Muscle layer of colon (tissue), 2 donors: ENCODE measurements at regions not wholly inside any gene's neighbourhood (a gene's known extent, or its start where the extent isn't known, plus 50 kb on each side); places are given as distances from the start of the nearest gene placed in this dataset.

Experiments used
- H3K27ac ChIP-seq: one replicate; pipeline ENCODE4 v1.7.0; 2013; ENCODE audit warnings: low read depth, mild to moderate bottlenecking, low read length, moderate library complexity
- H3K27me3 ChIP-seq, 2 donors: one replicate each; pipeline ENCODE4 v1.7.0; 2013; ENCODE audit warnings: low read length in 2 of 2, mild to moderate bottlenecking in 2 of 2; ENCODE audit not compliant: insufficient read depth in 2 of 2, control insufficient read depth in 1 of 2
- H3K36me3 ChIP-seq: one replicate; pipeline ENCODE4 v1.7.0; 2013; ENCODE audit warnings: mild to moderate bottlenecking, low read length; ENCODE audit not compliant: insufficient read depth
- H3K4me1 ChIP-seq: one replicate; pipeline ENCODE4 v1.7.0; 2013; ENCODE audit warnings: mild to moderate bottlenecking, low read length; ENCODE audit not compliant: insufficient read depth
- H3K4me3 ChIP-seq, 2 donors: one replicate each; pipeline ENCODE4 v1.7.0; 2013; ENCODE audit warnings: low read length in 2 of 2, low read depth in 1 of 2, mild to moderate bottlenecking in 1 of 2, moderate library complexity in 1 of 2
- H3K9ac ChIP-seq: one replicate; pipeline ENCODE4 v1.7.0; 2013; ENCODE audit warnings: low read length
- H3K9me3 ChIP-seq: one replicate; pipeline ENCODE4 v1.7.0; 2013; ENCODE audit warnings: mild to moderate bottlenecking, low read length
- donor health status: abdominal sarcoma.
- donor health status: Adenocarcinoma of cecum.

- Histone ChIP-seq H3K9ac (no peak overlapping the region), H3K4me1 (no peaks in the 10 kb centered on the region), H3K9me3 (no peaks in the 10 kb centered on the region), H3K27ac (no peak overlapping the region), H3K36me3 (no peaks in the 10 kb centered on the region), H3K27me3 (no peaks in the 10 kb centered on the region), H3K4me3 (no peak overlapping the region)
Observed at GRCh38 chr6:90913266-90913960, 326.5 kb upstream of the MAP3K7 start.

GRCh38 chr6:90911642-90912041 is 324.8 kb upstream of the MAP3K7 start:
- no peaks in the 10 kb centered on the region for H3K27me3 ChIP-seq
- no peak overlapping the region for H3K27ac ChIP-seq
- H3K9ac ChIP-seq, result no peak overlapping the region
- no peak overlapping the region for H3K4me3 ChIP-seq
- no peaks in the 10 kb centered on the region for H3K4me1 ChIP-seq
- no peaks in the 10 kb centered on the region for H3K9me3 ChIP-seq
- no peaks in the 10 kb centered on the region for H3K36me3 ChIP-seq

GRCh38 chr6:90910893-90911292 is 324.0 kb upstream of the MAP3K7 start:
- Histone ChIP-seq H3K4me3 (no peak overlapping the region), H3K36me3 (no peaks in the 10 kb centered on the region), H3K4me1 (no peaks in the 10 kb centered on the region), H3K27me3 (no peaks in the 10 kb centered on the region), H3K27ac (no peak overlapping the region), H3K9ac (no peak overlapping the region), H3K9me3 (no peaks in the 10 kb centered on the region)

DNA sequence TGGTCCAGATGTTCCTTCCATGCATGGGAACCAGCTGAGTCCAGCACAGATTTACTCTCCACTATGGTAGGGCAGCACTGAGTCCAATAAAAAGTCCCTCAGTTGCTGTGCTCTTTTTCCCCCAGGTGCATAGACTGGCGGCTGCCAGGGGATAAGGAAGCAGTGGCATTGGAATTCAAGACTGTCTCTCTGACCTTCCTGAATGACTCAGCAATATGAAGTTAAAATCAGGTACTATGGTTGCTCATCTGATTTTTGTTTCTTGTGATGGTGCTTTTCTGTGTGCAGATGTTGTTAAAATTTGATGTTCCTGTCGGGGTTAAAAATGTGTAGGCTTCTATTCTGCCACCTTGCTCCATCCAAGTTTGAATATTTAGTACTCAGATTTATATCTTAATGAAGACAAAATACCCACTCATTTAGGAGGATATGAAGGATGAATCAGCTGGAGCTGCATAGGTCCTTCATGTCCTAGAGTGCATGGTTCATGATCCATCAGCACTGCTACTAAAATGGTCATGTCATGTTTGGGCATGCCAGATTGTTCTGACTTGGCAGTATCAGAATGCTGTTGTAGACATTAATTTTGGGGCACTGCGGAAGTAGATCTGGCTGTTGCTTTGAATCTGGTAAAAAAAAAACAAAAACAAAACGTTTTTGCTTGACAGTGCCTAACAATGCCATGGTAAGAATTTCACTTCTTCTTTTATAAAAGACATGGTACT is 321.2 kb upstream of the MAP3K7 start:
- H3K9ac ChIP-seq, result no peak overlapping the region
- H3K36me3 ChIP-seq, result no peaks in the 10 kb centered on the region
- no peaks in the 10 kb centered on the region for H3K9me3 ChIP-seq
- H3K27me3 ChIP-seq, result no peaks in the 10 kb centered on the region
- H3K4me3 ChIP-seq, result no peak overlapping the region
- no peak overlapping the region for H3K27ac ChIP-seq
- H3K4me1 ChIP-seq, result no peaks in the 10 kb centered on the region

GRCh38 chr6:90905351-90905750 is 318.5 kb upstream of the MAP3K7 start:
- no peak overlapping the region for H3K4me3 ChIP-seq
- no peaks in the 10 kb centered on the region for H3K9me3 ChIP-seq
- no peak overlapping the region for H3K9ac ChIP-seq
- no peak overlapping the region for H3K27ac ChIP-seq
- H3K27me3 ChIP-seq, result no peaks in the 10 kb centered on the region
- no peaks in the 10 kb centered on the region for H3K36me3 ChIP-seq
- H3K4me1 ChIP-seq, result no peaks in the 10 kb centered on the region

DNA sequence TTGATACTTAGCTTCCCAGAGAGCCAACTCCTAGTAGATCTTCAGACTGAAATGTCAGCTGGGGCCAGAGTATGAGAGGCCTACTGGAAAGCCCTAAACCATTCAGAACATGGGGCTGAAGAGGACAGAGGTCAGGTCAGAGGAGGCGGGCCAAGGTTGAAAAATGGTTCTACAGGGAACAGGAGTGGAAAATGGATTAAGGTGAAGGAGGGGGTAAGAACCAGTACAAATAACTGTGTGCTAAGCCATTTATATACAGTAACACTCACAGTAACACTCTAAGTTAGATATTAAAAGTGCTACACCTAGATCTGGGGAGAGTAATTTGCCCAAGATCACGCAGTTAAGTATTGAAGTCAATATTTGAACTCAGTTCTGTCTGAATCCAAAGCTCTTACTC is 313.2 kb upstream of the MAP3K7 start:
- Histone ChIP-seq H3K9me3 (no peaks in the 10 kb centered on the region), H3K9ac (no peak overlapping the region), H3K36me3 (no peaks in the 10 kb centered on the region), H3K4me3 (no peak overlapping the region), H3K4me1 (no peaks in the 10 kb centered on the region), H3K27ac (no peak overlapping the region), H3K27me3 (no peaks in the 10 kb centered on the region)

GRCh38 chr6:90898763-90899162 is 311.9 kb upstream of the MAP3K7 start:
- Histone ChIP-seq H3K4me3 (no peak overlapping the region), H3K36me3 (no peaks in the 10 kb centered on the region), H3K27me3 (no peaks in the 10 kb centered on the region), H3K9ac (no peak overlapping the region), H3K27ac (no peak overlapping the region), H3K4me1 (no peaks in the 10 kb centered on the region), H3K9me3 (no peaks in the 10 kb centered on the region)

GRCh38 chr6:90896075-90896547 is 309.2 kb upstream of the MAP3K7 start:
- H3K36me3 ChIP-seq, result no peaks in the 10 kb centered on the region
- H3K9me3 ChIP-seq, result no peaks in the 10 kb centered on the region

GRCh38 chr6:90895299-90896074 is 308.6 kb upstream of the MAP3K7 start:
- no peaks in the 10 kb centered on the region for H3K9me3 ChIP-seq
- no peaks in the 10 kb centered on the region for H3K4me1 ChIP-seq
- no peak overlapping the region for H3K9ac ChIP-seq
- H3K27me3 ChIP-seq, result no peaks in the 10 kb centered on the region
- no peak overlapping the region for H3K27ac ChIP-seq
- no peak overlapping the region for H3K4me3 ChIP-seq
- no peaks in the 10 kb centered on the region for H3K36me3 ChIP-seq

More at GRCh38 chr6:90896075-90896547, 309.2 kb upstream of the MAP3K7 start:
- no peaks in the 10 kb centered on the region for H3K4me1 ChIP-seq
- no peak overlapping the region for H3K9ac ChIP-seq
- H3K4me3 ChIP-seq, result no peak overlapping the region
- H3K27ac ChIP-seq, result no peak overlapping the region
- no peaks in the 10 kb centered on the region for H3K27me3 ChIP-seq

DNA sequence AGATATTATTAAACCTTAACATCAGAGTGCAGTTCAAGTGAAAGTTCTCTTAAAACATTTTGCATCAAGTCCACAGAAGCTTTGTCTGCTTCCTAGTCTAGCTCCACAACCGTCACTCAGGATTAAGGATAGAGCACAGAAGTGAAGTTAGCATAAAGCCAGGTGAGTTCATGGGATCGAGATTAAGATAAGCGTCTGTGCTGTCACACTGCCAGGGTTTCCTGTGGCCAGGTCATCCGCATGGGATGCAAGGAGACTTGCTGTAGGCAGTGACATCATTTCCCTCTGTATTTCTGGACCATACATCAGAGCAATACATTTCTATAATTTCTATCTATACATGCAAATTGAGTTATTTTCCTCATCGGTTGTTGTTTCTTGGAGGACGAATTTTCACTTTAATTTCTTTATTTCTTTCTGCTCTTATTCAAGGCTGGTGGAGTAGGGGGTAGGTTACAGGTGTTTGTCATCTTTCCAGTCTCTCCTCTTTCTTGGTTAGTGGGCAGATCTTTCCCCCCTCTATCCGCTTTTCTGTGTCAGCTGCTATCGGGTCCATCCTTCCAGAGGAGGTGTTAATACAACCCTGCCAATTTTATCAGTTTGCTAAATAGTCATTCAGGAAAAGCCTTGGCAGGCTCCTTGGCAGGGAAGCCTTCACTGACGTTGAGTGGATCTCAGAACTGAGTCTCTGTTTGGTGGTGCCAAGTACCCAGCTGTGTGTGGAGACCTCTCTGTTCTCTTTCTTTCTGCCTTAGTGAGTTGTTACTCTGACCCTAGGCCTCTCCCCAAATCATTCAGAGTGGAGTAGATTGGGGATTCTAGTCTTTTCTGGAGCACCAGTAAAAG is 307.6 kb upstream of the MAP3K7 start:
- H3K4me1 ChIP-seq, result no peaks in the 10 kb centered on the region
- H3K36me3 ChIP-seq, result no peaks in the 10 kb centered on the region
- no peak overlapping the region for H3K9ac ChIP-seq
- H3K27ac ChIP-seq, result no peak overlapping the region
- no peaks in the 10 kb centered on the region for H3K9me3 ChIP-seq
- no peaks in the 10 kb centered on the region for H3K27me3 ChIP-seq
- no peak overlapping the region for H3K4me3 ChIP-seq

DNA sequence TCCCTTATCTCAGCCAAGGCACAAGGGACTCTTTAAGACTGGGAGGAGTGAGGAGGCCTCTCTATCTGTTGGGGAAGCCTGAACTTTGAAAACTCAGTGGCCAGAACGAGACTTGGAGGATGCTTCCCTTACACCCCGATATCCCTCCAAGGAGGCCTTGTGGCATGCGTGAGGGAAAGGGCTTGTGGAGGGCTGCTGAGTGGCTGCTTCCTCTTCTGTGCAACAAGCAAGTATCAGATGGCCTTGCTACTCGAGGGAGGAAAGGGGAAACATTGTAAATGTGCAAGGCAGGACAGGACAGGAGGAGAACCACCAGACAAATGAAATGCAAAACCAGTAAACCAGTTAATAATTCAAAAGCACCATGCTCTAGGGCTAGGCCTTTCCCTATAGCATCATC is 306.5 kb upstream of the MAP3K7 start:
- no peaks in the 10 kb centered on the region for H3K4me1 ChIP-seq
- H3K9me3 ChIP-seq, result no peaks in the 10 kb centered on the region
- H3K27me3 ChIP-seq, result no peaks in the 10 kb centered on the region
- no peak overlapping the region for H3K9ac ChIP-seq
- no peak overlapping the region for H3K4me3 ChIP-seq
- no peaks in the 10 kb centered on the region for H3K36me3 ChIP-seq
- H3K27ac ChIP-seq, result no peak overlapping the region
